ENCODE measurements at regions not wholly inside any gene's neighbourhood (a gene's known extent, or its start where the extent isn't known, plus 50 kb on each side); places are given as distances from the start of the nearest gene placed in this dataset.
"Not testable (repeated sequence)": the region's sequence is repeated elsewhere in the genome, so short reads cannot be mapped to it uniquely, and the experiment has no call there.

- H3K4me3 ChIP-seq (ENCODE audit: low read depth in 1 of 2, low read length in 2 of 2); H3K27ac ChIP-seq (ENCODE audit: low read length); H3K27me3 ChIP-seq (ENCODE audit: low read depth, low read length): not testable (repeated sequence)
Measured at GRCh38 chr9:67635067-67635466, 223.7 kb upstream of the ANKRD20A1 start.

DNA sequence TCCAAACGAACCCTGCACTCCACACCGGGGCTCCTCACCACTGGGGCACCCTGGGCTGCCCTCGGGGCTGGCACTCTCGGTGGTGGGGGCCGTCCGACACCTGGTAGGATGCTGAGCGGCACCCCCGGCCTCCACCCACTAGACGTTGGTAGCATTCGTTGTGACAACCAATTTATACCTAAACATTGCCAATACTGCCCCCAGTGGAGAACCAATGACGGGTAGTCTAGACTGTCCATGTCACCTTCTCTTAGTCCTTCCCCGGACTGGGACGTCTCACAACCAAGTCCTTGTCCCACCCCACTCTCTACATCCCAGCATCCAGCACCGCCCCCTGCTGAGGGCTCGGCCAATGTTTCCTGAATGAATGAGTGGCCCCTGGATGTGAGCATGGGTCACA is 246.8 kb upstream of the ANKRD20A1 start:
- not testable (repeated sequence) for H3K4me3 ChIP-seq (ENCODE audit: low read depth in 1 of 2, low read length in 2 of 2); H3K4me1 ChIP-seq (ENCODE audit: control insufficient read depth in 1 of 2, insufficient read depth in 2 of 2, low read length in 2 of 2); H3K27ac ChIP-seq (ENCODE audit: low read length); H3K36me3 ChIP-seq (ENCODE audit: control insufficient read depth in 1 of 2, insufficient read depth in 2 of 2, low read length in 2 of 2); H3K27me3 ChIP-seq (ENCODE audit: low read depth, low read length); H3K9me3 ChIP-seq (ENCODE audit: control insufficient read depth in 1 of 2, low read length in 2 of 2)

More at GRCh38 chr9:67635067-67635466, 223.7 kb upstream of the ANKRD20A1 start:
- H3K9me3 ChIP-seq (ENCODE audit: control insufficient read depth in 1 of 2, low read length in 2 of 2); H3K36me3 ChIP-seq (ENCODE audit: control insufficient read depth in 1 of 2, insufficient read depth in 2 of 2, low read length in 2 of 2); H3K4me1 ChIP-seq (ENCODE audit: control insufficient read depth in 1 of 2, insufficient read depth in 2 of 2, low read length in 2 of 2): not testable (repeated sequence)

DNA sequence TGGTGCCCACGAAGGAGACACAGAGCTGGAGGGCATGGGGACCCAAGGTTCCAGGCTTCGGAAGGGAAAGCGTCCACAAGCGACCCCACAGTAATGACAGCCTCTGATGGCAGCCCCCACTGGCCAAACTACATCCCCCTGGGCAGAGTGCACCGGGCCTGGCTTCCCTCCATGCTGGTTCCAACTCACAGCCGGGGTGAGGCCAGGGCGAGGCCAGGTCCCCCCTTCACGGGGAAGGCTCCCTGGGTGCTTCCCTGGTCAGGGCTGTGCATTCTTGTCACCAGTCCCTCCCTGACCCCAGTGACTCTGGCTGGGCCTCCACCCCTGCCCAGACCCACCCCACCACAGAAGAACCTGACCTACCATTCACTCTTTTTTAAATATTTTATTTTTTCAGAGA is 248.9 kb upstream of the ANKRD20A1 start:
- not testable (repeated sequence) for H3K36me3 ChIP-seq (ENCODE audit: control insufficient read depth in 1 of 2, insufficient read depth in 2 of 2, low read length in 2 of 2); H3K27ac ChIP-seq (ENCODE audit: low read length); H3K9me3 ChIP-seq (ENCODE audit: control insufficient read depth in 1 of 2, low read length in 2 of 2); H3K27me3 ChIP-seq (ENCODE audit: low read depth, low read length); H3K4me3 ChIP-seq (ENCODE audit: low read depth in 1 of 2, low read length in 2 of 2); H3K4me1 ChIP-seq (ENCODE audit: control insufficient read depth in 1 of 2, insufficient read depth in 2 of 2, low read length in 2 of 2)

DNA sequence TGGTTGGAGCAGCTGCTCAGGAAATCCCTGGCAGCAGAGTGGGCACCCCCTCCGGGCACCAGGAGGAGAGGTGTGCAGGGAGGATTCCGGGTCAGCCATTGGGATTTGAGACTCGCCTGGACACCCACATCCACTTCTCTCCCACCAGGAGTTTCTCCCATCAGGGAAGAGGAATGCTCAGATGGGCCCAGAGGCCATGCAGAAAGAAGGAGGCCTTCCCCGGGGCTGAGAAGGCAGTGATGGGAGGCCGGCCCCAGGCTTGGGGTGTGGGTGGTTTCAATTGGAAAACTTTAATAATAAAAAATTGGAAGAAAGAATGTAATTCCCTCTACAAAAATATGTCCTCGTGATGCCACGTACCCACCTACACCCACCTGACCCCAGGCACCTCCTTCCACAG is 249.3 kb upstream of the ANKRD20A1 start:
- not testable (repeated sequence) for H3K36me3 ChIP-seq (ENCODE audit: control insufficient read depth in 1 of 2, insufficient read depth in 2 of 2, low read length in 2 of 2); H3K27ac ChIP-seq (ENCODE audit: low read length)

DNA sequence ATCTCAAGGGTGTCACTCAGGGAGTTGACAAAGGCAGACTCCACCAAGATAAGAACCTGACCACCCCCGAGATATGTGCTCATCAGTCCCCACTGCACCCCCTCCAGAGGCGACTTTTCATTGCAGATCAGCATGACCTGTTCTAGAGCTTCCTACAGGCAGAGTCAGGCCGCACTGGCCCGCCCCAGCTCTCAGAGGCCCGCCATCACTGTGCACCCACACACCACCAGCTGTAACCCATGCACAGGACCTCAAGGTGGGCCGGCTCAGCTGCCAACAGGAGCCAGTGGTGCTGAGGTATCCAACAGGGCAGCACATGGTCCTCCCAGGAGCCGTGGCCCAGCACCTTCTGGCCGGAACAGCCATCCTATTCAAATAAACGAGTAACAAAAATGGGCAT is 253.6 kb upstream of the ANKRD20A1 start:
- not testable (repeated sequence) for H3K4me1 ChIP-seq (ENCODE audit: control insufficient read depth in 1 of 2, insufficient read depth in 2 of 2, low read length in 2 of 2); H3K36me3 ChIP-seq (ENCODE audit: control insufficient read depth in 1 of 2, insufficient read depth in 2 of 2, low read length in 2 of 2); H3K4me3 ChIP-seq (ENCODE audit: low read depth in 1 of 2, low read length in 2 of 2); H3K27me3 ChIP-seq (ENCODE audit: low read depth, low read length); H3K9me3 ChIP-seq (ENCODE audit: control insufficient read depth in 1 of 2, low read length in 2 of 2); H3K27ac ChIP-seq (ENCODE audit: low read length)

More for the DNA sequence above, 249.3 kb upstream of the ANKRD20A1 start:
- H3K4me1 ChIP-seq (ENCODE audit: control insufficient read depth in 1 of 2, insufficient read depth in 2 of 2, low read length in 2 of 2); H3K9me3 ChIP-seq (ENCODE audit: control insufficient read depth in 1 of 2, low read length in 2 of 2); H3K4me3 ChIP-seq (ENCODE audit: low read depth in 1 of 2, low read length in 2 of 2); H3K27me3 ChIP-seq (ENCODE audit: low read depth, low read length): not testable (repeated sequence)

GRCh38 chr9:67603609-67604008 is 255.1 kb upstream of the ANKRD20A1 start:
- H3K27me3 ChIP-seq (ENCODE audit: low read depth, low read length); H3K27ac ChIP-seq (ENCODE audit: low read length); H3K36me3 ChIP-seq (ENCODE audit: control insufficient read depth in 1 of 2, insufficient read depth in 2 of 2, low read length in 2 of 2); H3K9me3 ChIP-seq (ENCODE audit: control insufficient read depth in 1 of 2, low read length in 2 of 2); H3K4me3 ChIP-seq (ENCODE audit: low read depth in 1 of 2, low read length in 2 of 2); H3K4me1 ChIP-seq (ENCODE audit: control insufficient read depth in 1 of 2, insufficient read depth in 2 of 2, low read length in 2 of 2): not testable (repeated sequence)

DNA sequence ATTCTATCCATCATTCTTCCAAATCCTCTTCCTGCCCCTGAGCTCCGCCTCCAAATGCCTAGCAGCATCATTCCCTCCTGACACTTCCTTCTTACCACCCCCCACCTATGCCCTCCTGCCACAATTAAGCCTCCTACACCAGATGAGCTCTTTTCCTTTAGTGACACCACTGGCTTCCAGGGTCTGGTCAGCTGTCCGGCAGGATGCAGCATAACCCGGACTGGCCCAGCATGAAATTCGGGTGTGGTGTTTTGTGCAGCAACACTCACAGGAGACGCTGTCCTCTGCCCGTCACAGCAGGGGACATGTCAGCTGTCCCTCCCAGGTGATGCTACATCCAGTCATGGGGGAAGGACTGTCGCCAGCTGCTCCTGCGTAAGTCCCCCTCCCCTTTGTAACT is 266.3 kb upstream of the ANKRD20A1 start:
- not testable (repeated sequence) for H3K9me3 ChIP-seq (ENCODE audit: control insufficient read depth in 1 of 2, low read length in 2 of 2); H3K27me3 ChIP-seq (ENCODE audit: low read depth, low read length); H3K4me1 ChIP-seq (ENCODE audit: control insufficient read depth in 1 of 2, insufficient read depth in 2 of 2, low read length in 2 of 2); H3K27ac ChIP-seq (ENCODE audit: low read length); H3K36me3 ChIP-seq (ENCODE audit: control insufficient read depth in 1 of 2, insufficient read depth in 2 of 2, low read length in 2 of 2); H3K4me3 ChIP-seq (ENCODE audit: low read depth in 1 of 2, low read length in 2 of 2)

- not testable (repeated sequence) for H3K36me3 ChIP-seq (ENCODE audit: control insufficient read depth in 1 of 2, insufficient read depth in 2 of 2, low read length in 2 of 2); H3K27ac ChIP-seq (ENCODE audit: low read length); H3K27me3 ChIP-seq (ENCODE audit: low read depth, low read length); H3K4me1 ChIP-seq (ENCODE audit: control insufficient read depth in 1 of 2, insufficient read depth in 2 of 2, low read length in 2 of 2); H3K9me3 ChIP-seq (ENCODE audit: control insufficient read depth in 1 of 2, low read length in 2 of 2); H3K4me3 ChIP-seq (ENCODE audit: low read depth in 1 of 2, low read length in 2 of 2)
Measured at GRCh38 chr9:67555874-67556273, 302.9 kb upstream of the ANKRD20A1 start.

DNA sequence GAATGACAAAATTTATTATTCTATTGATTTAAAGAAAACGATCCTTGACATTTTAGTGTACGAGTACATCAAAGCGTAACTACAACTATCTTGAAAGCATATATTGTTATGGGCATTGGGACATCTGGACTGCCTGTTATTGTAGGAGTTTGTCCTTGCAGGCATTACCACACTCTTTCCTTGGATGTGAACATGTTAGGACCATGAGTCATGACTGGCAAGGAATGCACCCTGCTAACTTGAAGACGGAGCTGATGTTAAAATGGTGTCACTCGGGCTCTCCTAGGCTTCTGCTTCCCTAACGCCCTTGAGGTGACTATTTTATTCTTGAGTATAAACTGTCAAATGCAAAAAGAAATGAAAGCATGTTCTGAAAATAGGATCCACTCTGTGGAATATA is 308.7 kb upstream of the ANKRD20A1 start:
- not testable (repeated sequence) for H3K36me3 ChIP-seq (ENCODE audit: control insufficient read depth in 1 of 2, insufficient read depth in 2 of 2, low read length in 2 of 2); H3K9me3 ChIP-seq (ENCODE audit: control insufficient read depth in 1 of 2, low read length in 2 of 2); H3K4me3 ChIP-seq (ENCODE audit: low read depth in 1 of 2, low read length in 2 of 2); H3K27me3 ChIP-seq (ENCODE audit: low read depth, low read length); H3K4me1 ChIP-seq (ENCODE audit: control insufficient read depth in 1 of 2, insufficient read depth in 2 of 2, low read length in 2 of 2); H3K27ac ChIP-seq (ENCODE audit: low read length)

DNA sequence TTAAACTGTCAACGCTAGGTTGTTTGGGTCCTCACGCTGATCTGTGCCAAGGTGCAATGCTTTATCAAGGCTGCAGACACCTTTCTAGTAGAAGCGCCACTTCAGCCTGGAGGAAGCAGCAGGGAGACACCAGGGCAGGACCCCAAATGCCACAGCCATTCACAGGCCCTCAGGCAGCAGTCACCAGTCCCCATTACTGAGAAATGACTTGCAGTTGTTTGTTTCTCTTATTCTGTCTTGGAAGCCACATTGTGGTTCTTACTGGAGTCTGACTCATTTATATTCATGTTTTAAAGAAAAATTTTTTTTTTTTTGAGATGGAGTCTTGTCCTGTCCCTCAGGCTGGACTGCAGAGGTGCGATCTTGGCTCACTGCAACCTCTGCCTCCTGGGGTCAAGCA is 328.9 kb upstream of the ANKRD20A1 start:
- not testable (repeated sequence) for H3K4me3 ChIP-seq (ENCODE audit: low read depth in 1 of 2, low read length in 2 of 2); H3K4me1 ChIP-seq (ENCODE audit: control insufficient read depth in 1 of 2, insufficient read depth in 2 of 2, low read length in 2 of 2); H3K27ac ChIP-seq (ENCODE audit: low read length); H3K36me3 ChIP-seq (ENCODE audit: control insufficient read depth in 1 of 2, insufficient read depth in 2 of 2, low read length in 2 of 2); H3K9me3 ChIP-seq (ENCODE audit: control insufficient read depth in 1 of 2, low read length in 2 of 2); H3K27me3 ChIP-seq (ENCODE audit: low read depth, low read length)

DNA sequence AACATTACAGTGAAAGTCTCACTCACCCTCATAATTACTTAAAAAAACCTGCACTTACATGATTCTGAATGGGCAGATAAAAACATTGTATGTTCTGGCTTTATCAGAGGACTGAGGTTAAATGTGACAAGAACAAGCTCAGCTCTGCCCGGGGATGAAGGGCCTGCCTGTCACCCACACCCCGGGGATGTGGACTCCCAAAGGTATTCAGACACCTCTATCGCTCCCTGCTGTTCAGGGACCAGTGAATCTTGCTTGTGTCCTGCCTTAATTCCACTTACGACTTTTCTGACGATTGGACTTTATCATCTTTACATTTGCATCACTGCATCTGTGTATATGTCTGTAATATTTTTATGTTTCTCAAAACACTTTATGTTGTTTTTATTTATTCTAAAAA is 341.8 kb upstream of the ANKRD20A1 start:
- not testable (repeated sequence) for H3K4me3 ChIP-seq (ENCODE audit: low read depth in 1 of 2, low read length in 2 of 2); H3K9me3 ChIP-seq (ENCODE audit: control insufficient read depth in 1 of 2, low read length in 2 of 2); H3K27ac ChIP-seq (ENCODE audit: low read length); H3K36me3 ChIP-seq (ENCODE audit: control insufficient read depth in 1 of 2, insufficient read depth in 2 of 2, low read length in 2 of 2); H3K4me1 ChIP-seq (ENCODE audit: control insufficient read depth in 1 of 2, insufficient read depth in 2 of 2, low read length in 2 of 2); H3K27me3 ChIP-seq (ENCODE audit: low read depth, low read length)

DNA sequence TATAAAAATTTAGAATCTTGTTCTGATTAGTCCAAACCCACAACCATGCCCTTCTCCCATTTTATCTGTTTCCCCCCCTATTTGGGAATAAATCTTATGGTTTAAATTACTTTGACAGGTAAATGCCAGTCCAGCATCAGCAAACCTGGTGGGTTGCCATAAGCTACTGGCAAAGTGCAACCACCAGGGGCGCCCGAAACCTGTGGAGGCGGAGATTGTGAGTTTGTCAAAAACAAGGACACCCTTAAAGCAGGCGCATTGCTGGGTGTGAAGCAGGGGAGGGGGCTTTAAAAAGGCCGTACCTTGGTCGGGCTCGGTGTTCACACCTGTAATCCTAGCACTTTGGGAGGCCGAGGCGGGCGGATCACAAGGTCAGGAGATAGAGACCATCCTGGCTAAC is 344.1 kb upstream of the ANKRD20A1 start:
- H3K4me1 ChIP-seq (ENCODE audit: control insufficient read depth in 1 of 2, insufficient read depth in 2 of 2, low read length in 2 of 2); H3K27me3 ChIP-seq (ENCODE audit: low read depth, low read length); H3K27ac ChIP-seq (ENCODE audit: low read length); H3K4me3 ChIP-seq (ENCODE audit: low read depth in 1 of 2, low read length in 2 of 2); H3K9me3 ChIP-seq (ENCODE audit: control insufficient read depth in 1 of 2, low read length in 2 of 2); H3K36me3 ChIP-seq (ENCODE audit: control insufficient read depth in 1 of 2, insufficient read depth in 2 of 2, low read length in 2 of 2): not testable (repeated sequence)
